Parathyroid adenoma (tissue), 2 donors: ENCODE measurements at regions not wholly inside any gene's neighbourhood (a gene's known extent, or its start where the extent isn't known, plus 50 kb on each side); places are given as distances from the start of the nearest gene placed in this dataset.

Experiments used
- H2AFZ ChIP-seq: fragments of 300-600 bp; sonication (generic); one replicate; pipeline ENCODE4 v1.7.0; 2017; ENCODE audit warnings: antibody characterized with exemption, mild to moderate bottlenecking
- H3K27ac ChIP-seq: fragments of 300-600 bp; sonication (generic); one replicate; pipeline ENCODE4 v1.7.0; 2017
- H3K27me3 ChIP-seq: fragments of 300-600 bp; sonication (generic); one replicate; pipeline ENCODE4 v1.7.0; 2017; ENCODE audit warnings: low read length; ENCODE audit not compliant: control insufficient read depth, insufficient read depth
- H3K36me3 ChIP-seq: fragments of 300-600 bp; sonication (generic); one replicate; pipeline ENCODE4 v1.7.0; 2017; ENCODE audit warnings: low read length; ENCODE audit not compliant: control insufficient read depth, insufficient read depth
- H3K4me1 ChIP-seq: fragments of 300-600 bp; sonication (generic); one replicate; pipeline ENCODE4 v1.7.0; 2017; ENCODE audit warnings: control low read depth
- H3K4me2 ChIP-seq: fragments of 300-600 bp; sonication (generic); one replicate; pipeline ENCODE4 v1.7.0; 2017; ENCODE audit warnings: low read length
- H3K4me3 ChIP-seq: fragments of 300-600 bp; sonication (generic); one replicate; pipeline ENCODE4 v1.7.0; 2017; ENCODE audit warnings: low read depth, low read length
- H3K79me2 ChIP-seq: fragments of 300-600 bp; sonication (generic); one replicate; pipeline ENCODE4 v1.7.0; 2017; ENCODE audit warnings: control low read depth
- H3K9ac ChIP-seq: fragments of 300-600 bp; sonication (generic); one replicate; pipeline ENCODE4 v1.7.0; 2017; ENCODE audit warnings: mild to moderate bottlenecking
- H3K9me3 ChIP-seq: fragments of 300-600 bp; sonication (generic); one replicate; pipeline ENCODE4 v1.7.0; 2017; ENCODE audit warnings: low read length; ENCODE audit not compliant: control insufficient read depth
- CTCF ChIP-seq: fragments of 300-600 bp; sonication (generic); IDR thresholded peaks from one replicate; pipeline ENCODE4 v1.7.0; 2017; ENCODE audit warnings: antibody characterized with exemption, mild to moderate bottlenecking
- donor health status: primary hyperparathyroidism.

DNA sequence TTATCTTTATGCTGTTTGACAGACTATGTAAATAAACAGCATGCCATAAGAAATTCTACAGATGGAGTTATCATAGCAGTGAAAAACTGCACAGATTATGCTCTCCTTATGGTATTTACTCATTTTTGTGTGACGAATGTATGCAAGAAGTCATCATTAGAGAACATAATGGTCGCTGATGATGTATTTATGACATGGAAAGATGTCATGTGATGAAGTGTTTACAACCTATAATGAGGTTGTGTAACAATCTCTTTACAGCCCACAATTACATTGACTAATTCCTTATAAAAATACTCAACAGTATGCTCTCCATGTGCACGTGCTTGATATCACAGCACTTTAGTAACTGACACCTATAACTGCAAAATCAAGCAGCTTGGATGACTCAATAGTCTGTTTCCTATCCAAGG is 192.4 kb downstream of the BMP2 start:
- Histone ChIP-seq H3K9me3 (no peaks in the 10 kb centered on the region), H3K4me1 (no peaks in the 10 kb centered on the region), H3K27ac (no peak overlapping the region), H3K36me3 (no peaks in the 10 kb centered on the region), H3K79me2 (no peaks in the 10 kb centered on the region), H3K9ac (no peak overlapping the region), H3K27me3 (no peaks in the 10 kb centered on the region), H3K4me3 (no peak overlapping the region), H2AFZ (no peak overlapping the region), H3K4me2 (no peak overlapping the region)
- no peak for TF ChIP-seq CTCF

DNA sequence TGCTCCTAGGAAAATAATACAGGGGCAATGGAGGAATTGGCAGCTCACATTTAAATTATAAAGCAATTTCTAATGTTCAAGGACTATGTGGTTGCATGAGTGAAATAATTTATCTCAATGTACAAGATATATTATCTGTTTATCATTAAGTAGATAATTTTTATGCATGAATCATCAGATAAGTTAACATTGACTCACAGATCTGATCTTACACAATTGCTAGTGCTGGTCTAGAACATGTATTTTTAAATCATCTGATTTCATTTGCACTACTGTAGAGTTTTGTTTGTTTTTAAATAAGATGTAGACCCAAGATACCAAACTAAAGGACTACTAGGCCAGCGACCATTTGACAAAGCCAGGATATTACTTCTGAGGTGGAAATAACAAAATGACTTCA is 199.2 kb downstream of the BMP2 start:
- Histone ChIP-seq H2AFZ (no peak overlapping the region), H3K4me3 (no peak overlapping the region), H3K9ac (no peak overlapping the region), H3K27ac (no peak overlapping the region), H3K4me2 (no peak overlapping the region), H3K9me3 (no peaks in the 10 kb centered on the region), H3K4me1 (no peaks in the 10 kb centered on the region), H3K36me3 (no peaks in the 10 kb centered on the region), H3K27me3 (no peaks in the 10 kb centered on the region), H3K79me2 (no peaks in the 10 kb centered on the region)
- no peak for TF ChIP-seq CTCF

- no peak for TF ChIP-seq CTCF
- Histone ChIP-seq H2AFZ (no peak overlapping the region), H3K79me2 (no peaks in the 10 kb centered on the region), H3K9ac (no peak overlapping the region), H3K4me2 (no peak overlapping the region), H3K4me1 (no peaks in the 10 kb centered on the region), H3K4me3 (no peak overlapping the region), H3K27me3 (no peaks in the 10 kb centered on the region), H3K27ac (no peak overlapping the region), H3K36me3 (no peaks in the 10 kb centered on the region), H3K9me3 (no peaks in the 10 kb centered on the region)
Measured at GRCh38 chr20:6974838-6975237, 207.4 kb downstream of the BMP2 start.

DNA sequence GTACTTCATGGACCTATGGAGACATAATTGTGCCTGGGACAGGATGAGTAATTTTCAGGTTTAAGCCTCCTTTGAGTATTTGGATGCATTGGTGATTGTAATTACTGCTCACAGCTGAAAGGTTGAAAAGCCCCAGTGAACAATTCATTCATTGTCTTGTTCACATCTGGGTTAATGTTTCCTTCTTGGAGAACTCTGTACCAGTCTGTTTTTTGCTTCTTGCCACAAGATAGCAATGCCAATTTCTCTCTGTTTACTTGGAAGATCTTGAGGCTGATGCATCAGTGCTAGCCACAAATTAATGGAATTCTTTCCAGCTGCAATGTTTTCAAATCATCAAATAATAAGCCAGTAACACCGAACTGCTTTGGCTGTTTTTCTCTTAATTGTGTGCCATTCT is 207.8 kb downstream of the BMP2 start:
- Histone ChIP-seq H3K4me3 (no peak overlapping the region), H3K79me2 (no peaks in the 10 kb centered on the region), H2AFZ (no peak overlapping the region), H3K27ac (no peak overlapping the region), H3K4me1 (no peaks in the 10 kb centered on the region), H3K4me2 (no peak overlapping the region), H3K9me3 (no peaks in the 10 kb centered on the region), H3K9ac (no peak overlapping the region), H3K27me3 (no peaks in the 10 kb centered on the region), H3K36me3 (no peaks in the 10 kb centered on the region)
- TF ChIP-seq CTCF = no peak

DNA sequence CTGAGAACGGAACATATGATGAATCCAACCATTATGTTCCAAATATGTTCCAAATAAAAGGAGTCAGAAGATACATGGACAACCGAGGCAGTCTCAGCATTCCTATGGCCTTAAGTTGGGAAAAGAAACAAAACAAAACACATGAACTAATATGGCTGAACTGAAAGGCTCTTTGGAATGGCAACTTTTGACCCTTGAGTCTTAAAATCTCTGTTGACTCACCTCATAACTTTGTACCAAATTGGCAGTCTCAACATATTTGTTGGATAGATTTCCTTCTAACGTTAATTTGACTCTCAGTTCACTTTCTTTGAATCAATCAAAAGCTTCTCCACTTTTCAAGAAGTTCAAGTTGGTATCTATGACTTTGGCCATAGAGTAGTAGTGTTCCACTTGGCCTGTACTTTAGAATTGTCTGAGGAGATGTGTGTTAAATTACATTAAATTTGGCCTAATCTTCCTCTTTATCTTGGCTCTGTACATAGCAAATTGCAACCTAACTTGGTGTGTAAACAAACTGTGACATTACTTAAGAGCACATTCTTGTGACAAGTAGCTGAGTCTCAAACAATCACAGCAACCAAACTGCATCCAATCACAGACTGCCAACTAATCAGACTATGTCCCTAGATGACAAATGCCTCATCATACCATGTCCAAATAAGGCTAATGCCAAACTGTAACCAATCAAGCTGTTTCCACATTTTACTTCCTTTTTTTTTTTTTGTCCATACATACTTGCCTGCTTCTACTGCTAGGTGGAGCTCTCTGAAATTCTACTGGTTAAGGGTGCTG is 208.8 kb downstream of the BMP2 start:
- no peak for TF ChIP-seq CTCF
- H3K4me1 ChIP-seq = no peaks in the 10 kb centered on the region
- H3K9me3 ChIP-seq = no peaks in the 10 kb centered on the region
- H2AFZ ChIP-seq = no peak overlapping the region
- H3K36me3 ChIP-seq = no peaks in the 10 kb centered on the region
- H3K27ac ChIP-seq = no peak overlapping the region
- H3K4me2 ChIP-seq = no peak overlapping the region
- no peaks in the 10 kb centered on the region for H3K79me2 ChIP-seq
- H3K27me3 ChIP-seq = no peaks in the 10 kb centered on the region
- H3K9ac ChIP-seq = no peak overlapping the region
- no peak overlapping the region for H3K4me3 ChIP-seq
